Ovary (tissue), 7 donors: ENCODE measurements at regions not wholly inside any gene's neighbourhood (a gene's known extent, or its start where the extent isn't known, plus 50 kb on each side); places are given as distances from the start of the nearest gene placed in this dataset.
"Not testable (repeated sequence)": the region's sequence is repeated elsewhere in the genome, so short reads cannot be mapped to it uniquely, and the experiment has no call there.

Source experiments
- DNase-seq, 5 donors: peaks; one replicate each; pipeline ENCODE4 v3.0.0-alpha.2; 2019 to 2020
- H3K27ac ChIP-seq, 2 donors: fragments of 200-600 bp; one replicate each; pipeline versions ENCODE4 v1.5.1 to v1.8.0; 2019 to 2022
- H3K27me3 ChIP-seq: fragments of 200-600 bp; one replicate; pipeline ENCODE4 v1.8.0; 2022
- H3K36me3 ChIP-seq: fragments of 200-600 bp; sonication (generic); one replicate; pipeline ENCODE4 v1.5.1; 2019
- H3K4me1 ChIP-seq: one replicate; pipeline ENCODE4 v1.8.1; 2013; ENCODE audit warnings: mild to moderate bottlenecking, moderate library complexity; ENCODE audit not compliant: insufficient read depth
- H3K4me3 ChIP-seq: fragments of 200-600 bp; sonication (generic); one replicate; pipeline ENCODE4 v1.5.1; 2017
- H3K9me3 ChIP-seq, 2 donors: fragments of 200-600 bp in 1 of 2; sonication (generic) in 1 of 2; one replicate each; pipeline versions ENCODE4 v1.5.1 to v1.8.1; 2013 to 2019; ENCODE audit warnings: mild to moderate bottlenecking in 1 of 2, moderate library complexity in 1 of 2
- EP300 ChIP-seq: sonication (generic); formaldehyde crosslinking; IDR thresholded peaks from one replicate; pipeline ENCODE4 v1.6.1; 2017; ENCODE audit warnings: antibody characterized with exemption
- POLR2A ChIP-seq: fragments of 450-650 bp; IDR thresholded peaks from one replicate; pipeline ENCODE4 v1.6.1; 2017; ENCODE audit warnings: antibody characterized with exemption, mild to moderate bottlenecking, moderate library complexity
- WGBS, 3 donors: extraction: QIAGEN DNeasy Blood & Tissue Kit in 1 of 3; methylation state at CpG; one replicate each; pipeline versions ENCODE4 v1.1.5 to v1.1.7; 2013 to 2017; 5-methylcytosine and 5-hydroxymethylcytosine counted together
- intact Hi-C, 4 donors: fragments of 100-400 bp; cut with DNase I; formaldehyde crosslinking; loops; one replicate each; pipeline versions ENCODE4 v1.11.0 to v1.15.1; 2022 to 2023
- TF ChIP-seq, protein P1 (sequence below), 3 donors: fragments of 450-650 bp in 2 of 3; fragments of 200-600 bp in 1 of 3; IDR thresholded peaks; one replicate each; pipeline versions ENCODE4 v1.5.1 to v1.8.0; 2016 to 2022; ENCODE audit warnings: antibody characterized with exemption in 3 of 3, mild to moderate bottlenecking in 1 of 3
- donor health status: DM: no; HTN: no; CAD: no; lungs with moderate emphysema.
- donor health status: DM: no; HTN: no; CAD: no.
- donor health status: Bipolar disorder and iron deficiency.
- donor health status: DM: no; HTN: no; CAD: no.
- donor health status: DM: yes; HTN: yes; CAD: no.

DNA sequence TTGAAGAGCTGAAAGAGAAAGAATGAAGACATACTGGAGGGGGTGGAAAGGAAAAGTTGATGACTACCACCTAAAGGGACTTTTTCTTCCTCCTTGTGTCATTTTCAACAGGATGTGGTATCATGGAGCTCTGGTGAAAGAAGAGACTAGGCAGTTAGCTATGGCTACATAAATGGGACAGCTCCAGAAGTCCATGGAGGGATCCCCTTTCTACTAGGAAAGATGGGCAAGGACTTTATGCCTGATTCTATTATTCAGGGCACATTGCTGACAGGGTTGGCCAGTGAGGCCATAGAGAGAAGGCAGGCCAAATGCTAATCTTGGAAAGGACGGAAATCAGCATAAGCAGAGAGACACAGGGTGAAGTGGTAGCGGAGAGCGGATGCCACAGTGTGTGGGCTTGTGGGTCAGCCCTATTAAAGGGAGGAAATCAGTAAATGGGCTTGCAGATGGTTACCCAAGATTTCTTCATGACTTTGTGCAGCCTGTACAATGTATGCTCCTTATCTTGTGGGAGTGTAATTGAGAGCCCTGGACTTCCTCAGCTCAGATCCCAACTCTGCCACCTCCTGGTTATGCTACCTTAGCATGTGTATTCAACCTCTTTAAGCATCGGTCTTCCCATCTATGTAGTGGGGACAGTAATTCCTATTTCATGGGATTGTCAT is 77.4 kb upstream of the TMEM170B start:
- no peak for DNase-seq
- intact Hi-C loops, result no loop called here
- 94 to 96% (median 94%) methylated on average over 4 of the region's 4 CpGs for WGBS, 3 donors

DNA sequence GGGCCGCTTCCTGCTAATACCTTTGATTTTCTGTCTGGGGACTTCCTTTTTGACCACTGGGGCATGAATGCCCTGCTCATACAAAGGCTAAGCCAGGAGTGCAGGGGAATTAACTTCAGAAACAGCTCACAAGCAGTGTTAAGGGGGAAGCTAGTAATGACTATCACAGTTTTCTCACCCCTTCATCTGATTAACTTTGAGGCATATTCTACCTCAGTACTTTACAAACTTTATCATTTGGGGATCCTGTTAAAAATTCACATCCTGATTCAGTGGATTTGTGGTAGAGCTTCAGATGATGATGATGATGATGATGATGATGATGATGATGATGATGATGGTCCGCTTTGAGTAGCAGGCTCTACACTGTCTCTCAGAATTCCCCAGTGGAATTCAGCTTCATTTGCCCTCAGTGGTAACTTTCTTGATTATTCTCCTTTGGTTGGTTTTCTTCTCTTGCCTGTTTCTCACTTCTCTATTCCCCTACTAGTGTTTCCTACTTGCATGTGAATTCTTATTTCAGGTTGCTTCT is 78.4 kb upstream of the TMEM170B start:
- intact Hi-C loops, result no loop called here

More for the DNA sequence above, 77.4 kb upstream of the TMEM170B start:
- Histone ChIP-seq H3K9me3 (no peaks in the 10 kb centered on the region), H3K36me3 (no peaks in the 10 kb centered on the region), H3K4me3 (no peak overlapping the region), H3K4me1 (no peaks in the 10 kb centered on the region), H3K27ac (no peak overlapping the region), H3K27me3 (no peaks in the 10 kb centered on the region)
- no peak for TF ChIP-seq POLR2A
- no peak for TF ChIP-seq EP300
- TF ChIP-seq, protein P1, sequence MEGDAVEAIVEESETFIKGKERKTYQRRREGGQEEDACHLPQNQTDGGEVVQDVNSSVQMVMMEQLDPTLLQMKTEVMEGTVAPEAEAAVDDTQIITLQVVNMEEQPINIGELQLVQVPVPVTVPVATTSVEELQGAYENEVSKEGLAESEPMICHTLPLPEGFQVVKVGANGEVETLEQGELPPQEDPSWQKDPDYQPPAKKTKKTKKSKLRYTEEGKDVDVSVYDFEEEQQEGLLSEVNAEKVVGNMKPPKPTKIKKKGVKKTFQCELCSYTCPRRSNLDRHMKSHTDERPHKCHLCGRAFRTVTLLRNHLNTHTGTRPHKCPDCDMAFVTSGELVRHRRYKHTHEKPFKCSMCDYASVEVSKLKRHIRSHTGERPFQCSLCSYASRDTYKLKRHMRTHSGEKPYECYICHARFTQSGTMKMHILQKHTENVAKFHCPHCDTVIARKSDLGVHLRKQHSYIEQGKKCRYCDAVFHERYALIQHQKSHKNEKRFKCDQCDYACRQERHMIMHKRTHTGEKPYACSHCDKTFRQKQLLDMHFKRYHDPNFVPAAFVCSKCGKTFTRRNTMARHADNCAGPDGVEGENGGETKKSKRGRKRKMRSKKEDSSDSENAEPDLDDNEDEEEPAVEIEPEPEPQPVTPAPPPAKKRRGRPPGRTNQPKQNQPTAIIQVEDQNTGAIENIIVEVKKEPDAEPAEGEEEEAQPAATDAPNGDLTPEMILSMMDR (IDR thresholded peaks at IDR 0.05), result no peak

DNA sequence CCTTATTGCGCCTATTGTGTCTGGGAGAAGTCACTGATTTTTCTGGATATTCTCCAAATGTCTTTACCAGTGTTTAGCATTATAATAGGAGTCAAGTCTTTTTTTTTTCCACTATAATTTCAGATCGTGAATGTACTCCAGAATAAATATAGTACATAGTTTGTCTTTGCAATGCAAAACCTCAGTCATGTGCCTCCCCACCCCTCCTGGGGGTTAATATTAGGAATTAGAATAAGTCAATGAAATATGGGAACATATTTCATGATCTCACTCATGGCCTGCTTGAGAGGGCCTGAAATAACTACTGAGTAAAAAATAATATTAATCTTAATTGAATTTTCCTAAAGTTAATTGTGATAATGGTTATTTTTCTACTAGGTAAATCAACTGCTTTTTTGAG is 79.0 kb upstream of the TMEM170B start:
- Histone ChIP-seq H3K4me1 (no peaks in the 10 kb centered on the region), H3K27ac (no peak overlapping the region), H3K9me3 (no peaks in the 10 kb centered on the region), H3K4me3 (no peak overlapping the region), H3K27me3 (no peaks in the 10 kb centered on the region), H3K36me3 (no peaks in the 10 kb centered on the region)
- 57 to 60% (median 57%) methylated on average over 2 of the region's 2 CpGs for WGBS, 3 donors
- intact Hi-C loops, result no loop called here
- TF ChIP-seq EP300, result no peak
- TF ChIP-seq POLR2A, result no peak
- TF ChIP-seq, protein P1 (IDR thresholded peaks at IDR 0.05), result no peak
- no peak for DNase-seq

More for the DNA sequence above, 78.4 kb upstream of the TMEM170B start:
- H3K4me3 ChIP-seq, result no peak overlapping the region
- no peaks in the 10 kb centered on the region for H3K9me3 ChIP-seq
- no peaks in the 10 kb centered on the region for H3K4me1 ChIP-seq
- no peaks in the 10 kb centered on the region for H3K36me3 ChIP-seq
- 95 to 98% (median 96%) methylated on average over 2 of the region's 2 CpGs for WGBS, 3 donors
- no peak overlapping the region for H3K27ac ChIP-seq
- TF ChIP-seq POLR2A (no peak), EP300 (no peak)
- TF ChIP-seq, protein P1 (IDR thresholded peaks at IDR 0.05), result no peak
- H3K27me3 ChIP-seq, result no peaks in the 10 kb centered on the region
- no peak for DNase-seq

DNA sequence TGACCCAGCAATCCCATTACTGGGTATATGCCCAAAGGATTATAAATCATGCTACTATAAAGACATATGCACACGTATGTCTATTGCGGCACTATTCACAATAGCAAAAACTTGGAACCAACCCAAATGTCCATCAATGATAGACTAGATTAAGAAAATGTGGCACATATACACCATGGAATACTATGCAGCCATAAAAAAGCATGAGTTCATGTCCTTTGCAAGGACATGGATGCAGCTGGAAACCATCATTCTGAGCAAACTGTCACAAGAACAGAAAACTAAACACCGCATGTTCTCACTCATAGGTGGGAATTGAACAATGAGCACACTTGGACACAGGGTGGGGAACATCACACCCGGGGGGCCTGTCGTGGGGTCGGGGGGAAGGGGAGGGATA is 80.1 kb upstream of the TMEM170B start:
- H3K36me3 ChIP-seq, H3K4me3 ChIP-seq, intact Hi-C loops, DNase-seq, H3K27me3 ChIP-seq, H3K27ac ChIP-seq, H3K4me1 ChIP-seq, H3K9me3 ChIP-seq: not testable (repeated sequence)
- 92 to 94% (median 93%) methylated on average over 6 of the region's 6 CpGs for WGBS, 3 donors

DNA sequence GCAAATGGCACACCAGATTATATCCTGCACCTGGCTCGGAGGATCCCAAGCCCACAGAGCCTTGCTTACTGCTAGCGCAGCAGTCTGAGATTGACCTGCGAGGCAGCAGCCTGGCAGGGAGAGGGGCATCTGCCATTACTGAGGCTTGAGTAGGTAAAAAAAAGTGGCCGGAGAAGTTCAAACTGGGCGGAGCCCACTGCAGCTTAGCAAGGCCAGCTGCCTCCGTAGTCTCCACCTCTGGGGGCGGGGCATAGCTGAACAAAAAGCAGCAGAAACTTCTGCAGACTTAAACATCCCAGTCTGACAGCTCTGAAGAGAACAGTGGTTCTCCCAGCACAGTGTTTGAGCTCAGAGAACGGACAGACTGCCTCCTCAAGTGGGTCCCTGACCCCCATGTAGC is 85.4 kb upstream of the TMEM170B start:
- DNase-seq, H3K4me1 ChIP-seq, H3K27me3 ChIP-seq, H3K4me3 ChIP-seq, H3K36me3 ChIP-seq, H3K27ac ChIP-seq, intact Hi-C loops, H3K9me3 ChIP-seq: not testable (repeated sequence)
- 86 to 93% (median 93%) methylated on average over 8 of the region's 8 CpGs for WGBS, 3 donors
